ENCODE measurements at regions not wholly inside any gene's neighbourhood (a gene's known extent, or its start where the extent isn't known, plus 50 kb on each side); places are given as distances from the start of the nearest gene placed in this dataset.
A peak's percentile ranks its signal among the peaks of the same experiment; 100 is the strongest.

GRCh38 chr12:90859591-90859990 lies 95.4 kb downstream of the CCER1 start:
- no peak for DNase-seq (ENCODE audit: extremely low spot score in 2 of 2)
- Histone ChIP-seq H3K27me3 (no peaks in the 10 kb centered on the region), H3K27ac (no peak overlapping the region), H3K4me1 (peaks cover 2% of the 10 kb centered on the region), H3K4me3 (no peak overlapping the region), H3K36me3 (no peaks in the 10 kb centered on the region), H3K9me3 (no peaks in the 10 kb centered on the region)
- no peak for TF ChIP-seq POLR2AphosphoS5 (IDR thresholded peaks at IDR 0.05; ENCODE audit: insufficient read depth in 1 of 2, low read depth in 1 of 2)
- TF ChIP-seq POLR2A (IDR thresholded peaks at IDR 0.05) = no peak
- no peak for TF ChIP-seq CTCF (IDR thresholded peaks at IDR 0.05)
- intact Hi-C loops (cut with DNase I) = no loop called here

GRCh38 chr12:90858252-90858651 lies 96.7 kb downstream of the CCER1 start:
- TF ChIP-seq POLR2A (IDR thresholded peaks at IDR 0.05) = no peak
- no peak for DNase-seq (ENCODE audit: extremely low spot score in 2 of 2)
- H3K27me3 ChIP-seq = no peaks in the 10 kb centered on the region
- H3K4me3 ChIP-seq = no peak overlapping the region
- no peaks in the 10 kb centered on the region for H3K36me3 ChIP-seq
- intact Hi-C loops (cut with DNase I) = no loop called here
- no peaks in the 10 kb centered on the region for H3K9me3 ChIP-seq
- no peak overlapping the region for H3K27ac ChIP-seq
- H3K4me1 ChIP-seq = peaks cover 7% of the 10 kb centered on the region

GRCh38 chr12:90855534-90855933 lies 99.4 kb downstream of the CCER1 start:
- Histone ChIP-seq H3K4me3 (no peak overlapping the region), H3K27ac (no peak overlapping the region), H3K9me3 (no peaks in the 10 kb centered on the region), H3K27me3 (no peaks in the 10 kb centered on the region), H3K4me1 (peaks cover 7% of the 10 kb centered on the region), H3K36me3 (no peaks in the 10 kb centered on the region)
- DNase-seq (ENCODE audit: extremely low spot score in 2 of 2) = no peak
- TF ChIP-seq CTCF (IDR thresholded peaks at IDR 0.05) (no peak), POLR2A (IDR thresholded peaks at IDR 0.05) (no peak), POLR2AphosphoS5 (IDR thresholded peaks at IDR 0.05; ENCODE audit: insufficient read depth in 1 of 2, low read depth in 1 of 2) (no peak)
- intact Hi-C loops (cut with DNase I) = no loop called here

GRCh38 chr12:90854136-90854689 lies 100.8 kb downstream of the CCER1 start:
- Histone ChIP-seq H3K27ac (no peak overlapping the region), H3K36me3 (no peaks in the 10 kb centered on the region), H3K27me3 (no peaks in the 10 kb centered on the region), H3K4me1 (peaks cover 7% of the 10 kb centered on the region), H3K9me3 (no peaks in the 10 kb centered on the region), H3K4me3 (no peak overlapping the region)
- no peak for DNase-seq (ENCODE audit: extremely low spot score in 2 of 2)
- intact Hi-C loops (cut with DNase I) = no loop called here
- TF ChIP-seq POLR2A (IDR thresholded peaks at IDR 0.05) = no peak
- no peak for TF ChIP-seq POLR2AphosphoS5 (IDR thresholded peaks at IDR 0.05; ENCODE audit: insufficient read depth in 1 of 2, low read depth in 1 of 2)
- TF ChIP-seq CTCF (IDR thresholded peaks at IDR 0.05) = peak; percentile 41 to 58 (median 57)

GRCh38 chr12:90851800-90852718 lies 102.9 kb downstream of the CCER1 start:
- Histone ChIP-seq H3K27ac (no peak overlapping the region), H3K4me1 (peaks cover 7% of the 10 kb centered on the region), H3K4me3 (no peak overlapping the region), H3K27me3 (no peaks in the 10 kb centered on the region), H3K36me3 (no peaks in the 10 kb centered on the region), H3K9me3 (no peaks in the 10 kb centered on the region)
- no peak for DNase-seq (ENCODE audit: extremely low spot score in 2 of 2)
- TF ChIP-seq POLR2AphosphoS5 (IDR thresholded peaks at IDR 0.05; ENCODE audit: insufficient read depth in 1 of 2, low read depth in 1 of 2) (no peak), POLR2A (IDR thresholded peaks at IDR 0.05) (no peak), CTCF (IDR thresholded peaks at IDR 0.05) (no peak)
- intact Hi-C loops (cut with DNase I) = no loop called here

Measured in vagina (tissue), 2 donors.